Colonic mucosa (tissue), 4 donors: ENCODE measurements at regions not wholly inside any gene's neighbourhood (a gene's known extent, or its start where the extent isn't known, plus 50 kb on each side); places are given as distances from the start of the nearest gene placed in this dataset.

Experiments used
- DNase-seq: peaks from one replicate; pipeline ENCODE4 v3.0.0-alpha.2; 2020
- H3K27ac ChIP-seq: fragments of 200-600 bp; one replicate; pipeline ENCODE4 v1.8.0; 2021
- H3K27me3 ChIP-seq: fragments of 200-600 bp; one replicate; pipeline ENCODE4 v1.8.0; 2021
- H3K36me3 ChIP-seq: fragments of 200-600 bp; one replicate; pipeline ENCODE4 v1.8.0; 2021
- H3K4me1 ChIP-seq: fragments of 200-600 bp; one replicate; pipeline ENCODE4 v1.8.0; 2021; ENCODE audit warnings: mild to moderate bottlenecking
- H3K4me3 ChIP-seq: fragments of 200-600 bp; one replicate; pipeline ENCODE4 v1.8.0; 2021
- H3K9ac ChIP-seq, 2 donors: one replicate each; pipeline ENCODE4 v1.7.0; 2013; ENCODE audit warnings: control low read depth in 2 of 2, low read depth in 2 of 2, low read length in 2 of 2
- H3K9me3 ChIP-seq: fragments of 200-600 bp; one replicate; pipeline ENCODE4 v1.8.0; 2021
- intact Hi-C: fragments of 100-400 bp; cut with DNase I; formaldehyde crosslinking; loops from one replicate; pipeline ENCODE4 v1.14.1; 2022
- TF ChIP-seq, protein P1 (sequence below): fragments of 200-600 bp; IDR thresholded peaks from one replicate; pipeline ENCODE4 v1.8.0; 2022; ENCODE audit warnings: antibody characterized with exemption, mild to moderate bottlenecking
- donor health status: healthy.
- donor health status: DM: no; HTN: no; CAD: no.
- donor health status: DM: no; HTN: no; CAD: no.

GRCh38 chr11:127270851-127271250 lies 270.3 kb upstream of the KIRREL3 start:
- TF ChIP-seq, protein P1, sequence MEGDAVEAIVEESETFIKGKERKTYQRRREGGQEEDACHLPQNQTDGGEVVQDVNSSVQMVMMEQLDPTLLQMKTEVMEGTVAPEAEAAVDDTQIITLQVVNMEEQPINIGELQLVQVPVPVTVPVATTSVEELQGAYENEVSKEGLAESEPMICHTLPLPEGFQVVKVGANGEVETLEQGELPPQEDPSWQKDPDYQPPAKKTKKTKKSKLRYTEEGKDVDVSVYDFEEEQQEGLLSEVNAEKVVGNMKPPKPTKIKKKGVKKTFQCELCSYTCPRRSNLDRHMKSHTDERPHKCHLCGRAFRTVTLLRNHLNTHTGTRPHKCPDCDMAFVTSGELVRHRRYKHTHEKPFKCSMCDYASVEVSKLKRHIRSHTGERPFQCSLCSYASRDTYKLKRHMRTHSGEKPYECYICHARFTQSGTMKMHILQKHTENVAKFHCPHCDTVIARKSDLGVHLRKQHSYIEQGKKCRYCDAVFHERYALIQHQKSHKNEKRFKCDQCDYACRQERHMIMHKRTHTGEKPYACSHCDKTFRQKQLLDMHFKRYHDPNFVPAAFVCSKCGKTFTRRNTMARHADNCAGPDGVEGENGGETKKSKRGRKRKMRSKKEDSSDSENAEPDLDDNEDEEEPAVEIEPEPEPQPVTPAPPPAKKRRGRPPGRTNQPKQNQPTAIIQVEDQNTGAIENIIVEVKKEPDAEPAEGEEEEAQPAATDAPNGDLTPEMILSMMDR: no peak

GRCh38 chr11:127269911-127270310 lies 269.3 kb upstream of the KIRREL3 start:
- Histone ChIP-seq H3K4me1 (no peaks in the 10 kb centered on the region), H3K9me3 (no peaks in the 10 kb centered on the region), H3K4me3 (no peak overlapping the region), H3K36me3 (no peaks in the 10 kb centered on the region), H3K9ac (no peak overlapping the region), H3K27me3 (no peaks in the 10 kb centered on the region), H3K27ac (no peak overlapping the region)
- intact Hi-C loops: no loop called here
- TF ChIP-seq, protein P1: no peak
- no peak for DNase-seq

More at GRCh38 chr11:127270851-127271250, 270.3 kb upstream of the KIRREL3 start:
- H3K27ac ChIP-seq: no peak overlapping the region
- H3K9me3 ChIP-seq: no peaks in the 10 kb centered on the region
- intact Hi-C loops: no loop called here
- no peak overlapping the region for H3K9ac ChIP-seq
- no peaks in the 10 kb centered on the region for H3K27me3 ChIP-seq
- no peaks in the 10 kb centered on the region for H3K36me3 ChIP-seq
- no peak for DNase-seq
- H3K4me1 ChIP-seq: no peaks in the 10 kb centered on the region
- H3K4me3 ChIP-seq: no peak overlapping the region

GRCh38 chr11:127268932-127269331 lies 268.4 kb upstream of the KIRREL3 start:
- DNase-seq: no peak
- Histone ChIP-seq H3K27me3 (no peaks in the 10 kb centered on the region), H3K27ac (no peak overlapping the region), H3K9me3 (no peaks in the 10 kb centered on the region), H3K9ac (no peak overlapping the region), H3K4me1 (no peaks in the 10 kb centered on the region), H3K4me3 (no peak overlapping the region), H3K36me3 (no peaks in the 10 kb centered on the region)
- TF ChIP-seq, protein P1: no peak
- intact Hi-C loops: no loop called here

DNA sequence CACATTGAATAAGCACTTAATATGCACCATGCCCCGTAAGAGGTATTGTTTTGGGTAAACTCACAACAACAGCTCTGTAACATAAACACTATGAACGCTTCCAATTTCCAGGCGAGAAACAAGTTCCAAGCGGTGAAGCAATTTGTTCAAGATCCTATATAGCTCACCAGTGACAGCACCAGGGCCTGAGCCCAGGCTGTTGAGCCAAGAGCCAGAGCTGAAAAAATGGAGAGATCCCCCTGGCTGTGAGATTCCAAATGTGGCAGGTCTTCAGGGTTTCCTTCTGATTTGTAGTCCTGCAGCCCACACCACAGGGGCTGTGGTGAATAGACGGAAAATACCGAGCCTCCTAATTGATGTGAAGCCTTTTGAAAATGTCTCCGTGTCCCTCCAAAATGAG lies 268.0 kb upstream of the KIRREL3 start:
- Histone ChIP-seq H3K36me3 (no peaks in the 10 kb centered on the region), H3K4me3 (no peak overlapping the region), H3K9me3 (no peaks in the 10 kb centered on the region), H3K9ac (no peak overlapping the region), H3K4me1 (no peaks in the 10 kb centered on the region), H3K27ac (no peak overlapping the region), H3K27me3 (no peaks in the 10 kb centered on the region)
- no peak for DNase-seq
- intact Hi-C loops: no loop called here
- TF ChIP-seq, protein P1: no peak

GRCh38 chr11:127259102-127259501 lies 258.5 kb upstream of the KIRREL3 start:
- Histone ChIP-seq H3K9me3 (no peaks in the 10 kb centered on the region), H3K27ac (no peak overlapping the region), H3K36me3 (no peaks in the 10 kb centered on the region), H3K9ac (no peak overlapping the region), H3K4me1 (no peaks in the 10 kb centered on the region), H3K4me3 (no peak overlapping the region), H3K27me3 (no peaks in the 10 kb centered on the region)
- TF ChIP-seq, protein P1: no peak
- intact Hi-C loops: no loop called here
- no peak for DNase-seq

DNA sequence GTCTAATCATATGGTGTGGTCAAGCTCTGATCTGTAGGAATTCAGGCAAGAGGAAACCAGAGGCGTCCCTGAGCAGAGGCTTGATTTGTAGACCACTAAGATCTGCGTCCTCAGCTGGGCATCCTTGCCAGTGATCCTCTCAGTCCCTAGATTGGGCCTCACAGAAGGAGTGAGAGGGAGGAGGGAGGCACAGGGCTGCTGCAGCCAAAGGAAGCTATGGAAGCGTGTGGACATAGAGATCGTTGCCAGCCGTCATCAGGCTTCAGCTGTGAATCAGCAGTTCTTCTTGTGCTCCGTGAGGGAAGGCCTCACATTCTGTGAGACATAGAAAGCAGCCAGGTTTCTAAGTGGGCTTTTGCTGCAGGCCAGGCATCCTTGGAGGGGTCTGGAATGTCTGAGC lies 254.6 kb upstream of the KIRREL3 start:
- TF ChIP-seq, protein P1: no peak
- Histone ChIP-seq H3K9ac (no peak overlapping the region), H3K4me1 (no peaks in the 10 kb centered on the region), H3K27ac (no peak overlapping the region), H3K9me3 (no peaks in the 10 kb centered on the region), H3K36me3 (no peaks in the 10 kb centered on the region), H3K27me3 (no peaks in the 10 kb centered on the region), H3K4me3 (no peak overlapping the region)
- no peak for DNase-seq
- intact Hi-C loops: no loop called here
